GM06990 (cell line): ENCODE measurements at regions not wholly inside any gene's neighbourhood (a gene's known extent, or its start where the extent isn't known, plus 50 kb on each side); places are given as distances from the start of the nearest gene placed in this dataset.
A peak's percentile ranks its signal among the peaks of the same experiment; 100 is the strongest.

Source experiments
- DNase-seq: peaks from one replicate; pipeline ENCODE4 v3.0.0-alpha.2; 2011; ENCODE audit not compliant: insufficient read length; ENCODE audit errors: extremely low read depth
- H3K27me3 ChIP-seq: replicated peaks from 2 replicates; pipeline ENCODE4 v1.6.0; 2011; ENCODE audit warnings: low read length; ENCODE audit not compliant: control insufficient read depth, insufficient read depth
- H3K36me3 ChIP-seq: 2 replicates; pipeline ENCODE4 v1.5.1; 2011; ENCODE audit warnings: low read length; ENCODE audit not compliant: control insufficient read depth, insufficient read depth
- H3K4me3 ChIP-seq: replicated peaks from 2 replicates; pipeline ENCODE4 v1.5.1; 2011; ENCODE audit warnings: low read depth, mild to moderate bottlenecking, control low read depth, low read length
- CTCF ChIP-seq: IDR thresholded peaks from 2 replicates; pipeline ENCODE4 v1.5.1; 2011; ENCODE audit warnings: low read length, control low read depth, mild to moderate bottlenecking, inconsistent platforms; ENCODE audit not compliant: insufficient read depth, poor library complexity, severe bottlenecking

GRCh38 chr3:111335512-111336303, 206.3 kb upstream of the CD96 start:
- Histone ChIP-seq H3K27me3 (no peaks in the 10 kb centered on the region), H3K36me3 (no peaks in the 10 kb centered on the region), H3K4me3 (no peak overlapping the region)
- no peak for TF ChIP-seq CTCF
- DNase-seq = no peak

GRCh38 chr3:111336511-111336910, 205.5 kb upstream of the CD96 start:
- Histone ChIP-seq H3K27me3 (no peaks in the 10 kb centered on the region), H3K36me3 (no peaks in the 10 kb centered on the region), H3K4me3 (no peak overlapping the region)
- DNase-seq = no peak
- no peak for TF ChIP-seq CTCF

- Histone ChIP-seq H3K27me3 (no peaks in the 10 kb centered on the region), H3K4me3 (no peak overlapping the region), H3K36me3 (no peaks in the 10 kb centered on the region)
- no peak for DNase-seq
- TF ChIP-seq CTCF = peak; percentile 71
Measured at GRCh38 chr3:111338059-111338698, 203.8 kb upstream of the CD96 start.

GRCh38 chr3:111339017-111339416, 203.0 kb upstream of the CD96 start:
- Histone ChIP-seq H3K27me3 (no peaks in the 10 kb centered on the region), H3K36me3 (no peaks in the 10 kb centered on the region), H3K4me3 (no peak overlapping the region)
- TF ChIP-seq CTCF = no peak
- DNase-seq = no peak

GRCh38 chr3:111351334-111351733, 190.7 kb upstream of the CD96 start:
- Histone ChIP-seq H3K27me3 (no peaks in the 10 kb centered on the region), H3K4me3 (no peak overlapping the region), H3K36me3 (no peaks in the 10 kb centered on the region)
- TF ChIP-seq CTCF = no peak
- DNase-seq = no peak
